ENCODE measurements at regions not wholly inside any gene's neighbourhood (a gene's known extent, or its start where the extent isn't known, plus 50 kb on each side); places are given as distances from the start of the nearest gene placed in this dataset.

DNA sequence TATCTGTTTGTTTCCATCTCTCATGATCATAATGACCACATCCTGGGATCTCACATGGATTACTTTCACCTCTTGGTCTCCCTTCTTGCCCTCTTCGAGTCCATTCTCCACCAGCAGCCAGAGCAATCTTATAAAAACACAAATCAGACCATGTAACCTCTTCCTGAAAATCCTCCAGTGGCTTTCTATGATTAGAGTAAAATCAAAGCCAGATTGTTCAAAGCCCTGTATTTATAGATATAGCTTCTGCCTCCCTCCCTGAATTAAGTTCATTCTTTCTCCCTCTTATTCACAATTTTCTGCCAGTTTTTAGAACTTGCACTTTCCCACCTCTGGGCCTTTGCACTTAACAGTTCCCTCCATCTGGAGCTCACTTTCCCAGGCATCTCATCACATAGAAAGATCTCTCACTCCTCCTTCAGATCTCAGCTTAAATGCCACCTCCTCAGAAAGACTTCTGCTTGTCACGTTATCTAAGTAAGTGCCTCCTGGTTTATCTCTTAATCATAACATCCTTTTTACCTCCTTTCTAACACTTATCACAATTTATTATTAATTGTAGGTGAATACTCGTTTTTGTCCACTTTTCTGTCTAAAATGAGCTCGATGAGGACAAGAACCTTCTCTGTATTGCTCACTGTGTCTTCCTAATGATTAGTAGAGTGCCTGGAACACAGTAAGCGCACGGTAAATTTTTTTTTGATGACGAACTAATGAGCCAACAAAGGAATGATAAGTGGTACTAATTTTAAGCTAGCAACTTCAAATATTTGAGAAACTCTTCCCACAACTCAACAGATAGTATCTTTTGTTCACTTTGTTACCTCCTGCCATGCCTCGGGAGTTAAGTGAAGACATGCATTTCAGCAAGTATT lies 80.5 kb downstream of the CYB561 start:
- Histone ChIP-seq H3K4me3 (ENCODE audit: low read length) (no peak overlapping the region), H3K4me1 (ENCODE audit: control insufficient read depth, insufficient read depth, low read length) (no peaks in the 10 kb centered on the region), H3K27me3 (ENCODE audit: control insufficient read depth, insufficient read depth, low read length) (no peaks in the 10 kb centered on the region), H3K9me3 (ENCODE audit: control insufficient read depth, insufficient read depth, low read length) (no peaks in the 10 kb centered on the region), H3K27ac (ENCODE audit: low read length) (no peak overlapping the region), H3K36me3 (ENCODE audit: control insufficient read depth, insufficient read depth, low read length) (no peaks in the 10 kb centered on the region)
- no CpG with 5 or more reads among the region's 8 CpGs for WGBS (ENCODE audit: insufficient coverage, insufficient read length)
- DNase-seq (ENCODE audit: low read depth, low spot score) = no peak

DNA sequence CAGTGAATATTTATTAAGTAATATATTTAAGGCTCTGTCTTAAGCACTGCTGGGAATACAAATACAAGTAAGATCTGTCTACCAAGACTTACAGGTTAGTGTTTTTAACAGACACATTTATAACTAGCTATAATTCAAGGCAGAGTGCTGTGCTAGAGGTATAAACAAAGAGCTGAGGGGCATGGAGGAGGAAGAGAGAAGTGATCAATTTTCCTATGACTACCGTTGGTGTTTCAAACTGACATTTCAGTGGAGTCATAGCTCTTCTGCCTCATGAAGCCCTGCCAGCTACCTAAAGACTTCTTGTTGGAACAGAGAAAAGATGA lies 79.9 kb downstream of the CYB561 start:
- WGBS (ENCODE audit: insufficient coverage, insufficient read length) = no CpG with 5 or more reads among the region's 1 CpG
- Histone ChIP-seq H3K4me3 (ENCODE audit: low read length) (no peak overlapping the region), H3K27me3 (ENCODE audit: control insufficient read depth, insufficient read depth, low read length) (no peaks in the 10 kb centered on the region)

DNA sequence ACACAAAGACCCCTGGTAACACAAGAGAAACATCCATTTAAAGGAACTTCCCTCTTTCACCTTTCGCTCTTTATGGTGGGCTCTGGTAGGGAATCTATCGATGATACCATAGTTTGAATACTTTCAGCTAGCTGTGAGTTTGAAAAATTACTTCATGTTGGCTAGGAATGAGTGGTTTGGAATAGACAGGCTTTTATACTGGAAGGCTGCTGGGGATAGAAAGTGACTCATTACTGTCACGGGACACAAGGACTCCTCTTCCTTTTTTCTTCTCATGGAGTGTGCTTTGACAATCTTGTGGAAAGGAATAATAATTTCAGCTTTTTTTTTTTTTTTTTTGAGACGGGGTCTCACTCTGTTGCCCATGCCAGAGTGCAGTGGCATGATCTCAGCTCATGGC lies 76.9 kb downstream of the CYB561 start:
- no peak for DNase-seq (ENCODE audit: low read depth, low spot score)
- no peak overlapping the region for H3K27ac ChIP-seq (ENCODE audit: low read length)
- no peaks in the 10 kb centered on the region for H3K36me3 ChIP-seq (ENCODE audit: control insufficient read depth, insufficient read depth, low read length)
- no CpG with 5 or more reads among the region's 4 CpGs for WGBS (ENCODE audit: insufficient coverage, insufficient read length)
- no peaks in the 10 kb centered on the region for H3K9me3 ChIP-seq (ENCODE audit: control insufficient read depth, insufficient read depth, low read length)
- H3K4me1 ChIP-seq (ENCODE audit: control insufficient read depth, insufficient read depth, low read length) = no peaks in the 10 kb centered on the region
- no peak overlapping the region for H3K4me3 ChIP-seq (ENCODE audit: low read length)
- H3K27me3 ChIP-seq (ENCODE audit: control insufficient read depth, insufficient read depth, low read length) = no peaks in the 10 kb centered on the region

More for the DNA sequence above, 79.9 kb downstream of the CYB561 start:
- Histone ChIP-seq H3K27ac (ENCODE audit: low read length) (no peak overlapping the region), H3K4me1 (ENCODE audit: control insufficient read depth, insufficient read depth, low read length) (no peaks in the 10 kb centered on the region), H3K9me3 (ENCODE audit: control insufficient read depth, insufficient read depth, low read length) (no peaks in the 10 kb centered on the region), H3K36me3 (ENCODE audit: control insufficient read depth, insufficient read depth, low read length) (no peaks in the 10 kb centered on the region)
- DNase-seq (ENCODE audit: low read depth, low spot score) = no peak

DNA sequence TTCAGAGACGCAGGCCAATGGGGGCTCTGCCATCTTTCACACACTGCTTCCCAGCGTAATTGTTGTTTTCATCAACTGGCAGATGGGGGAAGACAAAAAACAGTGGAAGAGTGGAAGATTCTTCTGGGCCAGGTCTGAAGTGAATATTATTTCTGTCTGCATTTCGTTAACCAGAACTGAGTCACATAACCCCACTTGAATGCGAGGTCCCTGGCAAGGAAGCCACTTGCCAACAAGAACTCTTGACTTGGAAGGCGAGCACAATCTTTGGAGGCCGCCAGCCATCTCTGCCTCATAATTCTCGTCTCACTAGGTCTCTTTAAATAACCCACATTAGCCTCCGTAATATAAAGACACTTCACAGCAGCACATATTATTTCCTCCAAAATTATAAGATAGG lies 75.4 kb downstream of the CYB561 start:
- no peaks in the 10 kb centered on the region for H3K27me3 ChIP-seq (ENCODE audit: control insufficient read depth, insufficient read depth, low read length)
- H3K27ac ChIP-seq (ENCODE audit: low read length) = no peak overlapping the region
- H3K9me3 ChIP-seq (ENCODE audit: control insufficient read depth, insufficient read depth, low read length) = no peaks in the 10 kb centered on the region
- no peaks in the 10 kb centered on the region for H3K36me3 ChIP-seq (ENCODE audit: control insufficient read depth, insufficient read depth, low read length)
- H3K4me1 ChIP-seq (ENCODE audit: control insufficient read depth, insufficient read depth, low read length) = no peaks in the 10 kb centered on the region
- DNase-seq (ENCODE audit: low read depth, low spot score) = no peak
- H3K4me3 ChIP-seq (ENCODE audit: low read length) = no peak overlapping the region
- WGBS (ENCODE audit: insufficient coverage, insufficient read length) = no CpG with 5 or more reads among the region's 8 CpGs

DNA sequence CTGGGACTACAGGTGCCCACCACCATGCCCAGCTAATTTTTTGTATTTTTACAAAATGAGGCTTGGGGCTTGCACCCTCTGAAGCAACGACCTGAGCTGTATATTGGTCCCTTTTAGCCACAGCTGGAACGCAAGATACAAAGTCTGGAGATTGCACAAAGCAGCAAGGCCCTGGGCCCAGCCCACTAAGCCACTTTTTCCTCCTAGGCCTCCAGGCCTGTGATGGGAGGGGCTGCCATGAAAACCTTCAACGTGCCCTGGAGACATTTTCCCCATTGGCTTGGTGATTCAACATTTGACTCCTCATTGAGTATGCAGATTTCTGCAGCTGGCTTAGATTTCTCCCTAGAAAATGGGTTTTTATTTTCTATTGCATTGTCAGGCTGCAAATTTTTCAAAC lies 69.2 kb downstream of the CYB561 start:
- no peaks in the 10 kb centered on the region for H3K9me3 ChIP-seq (ENCODE audit: control insufficient read depth, insufficient read depth, low read length)
- no peak overlapping the region for H3K4me3 ChIP-seq (ENCODE audit: low read length)
- no peaks in the 10 kb centered on the region for H3K4me1 ChIP-seq (ENCODE audit: control insufficient read depth, insufficient read depth, low read length)
- H3K27me3 ChIP-seq (ENCODE audit: control insufficient read depth, insufficient read depth, low read length) = no peaks in the 10 kb centered on the region
- DNase-seq (ENCODE audit: low read depth, low spot score) = no peak
- no peaks in the 10 kb centered on the region for H3K36me3 ChIP-seq (ENCODE audit: control insufficient read depth, insufficient read depth, low read length)
- no peak overlapping the region for H3K27ac ChIP-seq (ENCODE audit: low read length)
- no CpG with 5 or more reads among the region's 3 CpGs for WGBS (ENCODE audit: insufficient coverage, insufficient read length)

DNA sequence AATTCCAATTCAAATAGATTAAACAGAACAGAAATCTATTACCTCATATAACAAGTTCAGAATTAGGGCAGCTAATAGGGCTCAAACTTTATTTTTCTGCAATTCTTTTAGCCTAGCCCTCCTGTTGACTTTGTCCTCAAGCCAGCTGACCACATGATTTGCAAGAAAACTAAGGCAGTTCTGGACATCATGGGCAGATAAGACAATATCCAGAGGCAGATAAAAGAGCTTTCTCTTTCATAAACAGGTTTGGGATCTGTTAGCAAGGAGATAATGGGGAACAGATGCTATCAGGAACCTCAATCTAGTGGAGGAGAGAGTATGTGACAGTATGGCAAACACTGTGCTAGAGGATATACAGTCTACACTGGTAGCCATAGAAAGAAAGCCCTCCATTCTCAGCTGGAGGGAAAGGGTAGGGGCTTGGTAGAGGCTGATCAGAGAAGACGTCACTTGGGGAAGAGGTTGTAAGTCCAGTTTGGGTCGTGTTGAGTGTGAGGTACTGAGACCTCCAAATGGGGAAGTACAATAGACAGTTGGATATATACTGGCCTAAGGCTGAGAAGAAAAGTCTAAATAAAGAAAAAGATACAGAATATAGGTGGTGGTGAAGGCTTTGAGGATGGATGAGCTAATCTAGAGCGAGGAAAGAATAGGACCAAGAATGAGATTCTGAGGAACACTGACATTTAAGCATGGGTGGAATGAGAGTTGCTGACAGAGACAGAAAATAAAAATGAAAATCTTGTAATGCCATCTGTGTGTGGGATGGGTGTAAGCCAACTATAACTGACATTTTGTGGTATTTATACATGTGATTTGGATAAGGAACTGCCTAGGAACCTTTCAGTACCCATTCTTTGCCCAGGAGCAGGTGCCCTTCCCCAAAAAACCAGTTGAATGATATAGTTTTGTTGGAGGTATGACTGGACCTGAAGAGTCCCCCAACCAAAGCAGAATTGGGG lies 67.4 kb downstream of the CYB561 start:
- no peak for DNase-seq (ENCODE audit: low read depth, low spot score)
- no CpG with 5 or more reads among the region's 3 CpGs for WGBS (ENCODE audit: insufficient coverage, insufficient read length)
- no peak overlapping the region for H3K27ac ChIP-seq (ENCODE audit: low read length)
- no peak overlapping the region for H3K4me3 ChIP-seq (ENCODE audit: low read length)
- H3K9me3 ChIP-seq (ENCODE audit: control insufficient read depth, insufficient read depth, low read length) = no peaks in the 10 kb centered on the region
- no peaks in the 10 kb centered on the region for H3K27me3 ChIP-seq (ENCODE audit: control insufficient read depth, insufficient read depth, low read length)
- H3K4me1 ChIP-seq (ENCODE audit: control insufficient read depth, insufficient read depth, low read length) = no peaks in the 10 kb centered on the region
- no peaks in the 10 kb centered on the region for H3K36me3 ChIP-seq (ENCODE audit: control insufficient read depth, insufficient read depth, low read length)

DNA sequence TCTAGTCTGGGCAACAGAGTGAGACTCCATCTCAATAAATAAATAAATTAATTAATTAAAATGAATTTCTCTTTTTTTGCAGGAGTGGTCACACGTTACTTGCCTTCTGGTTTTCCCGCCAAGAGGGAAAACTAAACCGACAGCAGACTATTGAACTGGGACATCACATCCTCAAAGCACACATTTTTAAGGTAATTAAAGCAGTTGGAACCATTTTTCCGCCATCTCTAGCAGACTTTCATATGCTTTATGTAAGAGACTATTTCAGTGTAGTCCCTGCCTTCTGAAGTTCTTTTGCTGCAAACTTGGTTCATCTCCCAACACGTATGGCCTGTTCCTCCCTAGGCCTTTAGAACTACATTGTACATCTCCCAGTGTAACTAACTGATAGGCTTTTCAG lies 66.5 kb downstream of the CYB561 start:
- H3K4me3 ChIP-seq (ENCODE audit: low read length) = no peak overlapping the region
- H3K36me3 ChIP-seq (ENCODE audit: control insufficient read depth, insufficient read depth, low read length) = no peaks in the 10 kb centered on the region
- no peaks in the 10 kb centered on the region for H3K4me1 ChIP-seq (ENCODE audit: control insufficient read depth, insufficient read depth, low read length)
- H3K27me3 ChIP-seq (ENCODE audit: control insufficient read depth, insufficient read depth, low read length) = no peaks in the 10 kb centered on the region
- H3K27ac ChIP-seq (ENCODE audit: low read length) = no peak overlapping the region
- no peaks in the 10 kb centered on the region for H3K9me3 ChIP-seq (ENCODE audit: control insufficient read depth, insufficient read depth, low read length)
- WGBS (ENCODE audit: insufficient coverage, insufficient read length) = no CpG with 5 or more reads among the region's 5 CpGs
- DNase-seq (ENCODE audit: low read depth, low spot score) = no peak

DNA sequence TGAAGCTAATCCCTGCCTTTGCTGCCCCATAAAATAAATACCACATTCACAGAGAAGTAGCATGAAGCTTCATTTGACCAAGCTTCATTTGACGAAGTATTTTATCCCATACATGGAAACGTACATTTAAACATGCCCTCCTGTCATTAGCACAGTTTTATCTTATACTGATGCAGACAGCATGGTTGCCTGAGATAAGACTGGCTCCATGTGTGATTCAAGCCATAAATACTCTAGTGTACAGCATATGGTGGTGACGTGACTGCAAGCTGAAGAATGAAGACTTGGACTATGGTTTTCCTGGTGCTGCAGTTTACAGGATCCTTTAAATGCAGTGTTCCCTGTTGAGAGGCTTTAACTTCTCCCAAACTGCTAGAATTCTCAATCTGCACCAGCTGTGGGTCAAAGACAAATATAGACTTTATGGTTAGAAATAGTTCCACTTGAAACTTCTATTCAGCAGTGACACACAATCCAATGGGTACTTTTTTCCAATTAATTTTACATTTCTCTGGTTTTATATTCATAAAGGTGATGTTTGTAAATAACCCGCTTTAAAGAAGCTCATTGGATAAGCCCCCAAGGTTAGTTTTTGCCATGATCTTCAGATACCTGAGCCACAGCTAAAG lies 64.9 kb downstream of the CYB561 start:
- Histone ChIP-seq H3K9me3 (ENCODE audit: control insufficient read depth, insufficient read depth, low read length) (no peaks in the 10 kb centered on the region), H3K4me1 (ENCODE audit: control insufficient read depth, insufficient read depth, low read length) (no peaks in the 10 kb centered on the region), H3K4me3 (ENCODE audit: low read length) (no peak overlapping the region), H3K36me3 (ENCODE audit: control insufficient read depth, insufficient read depth, low read length) (no peaks in the 10 kb centered on the region), H3K27ac (ENCODE audit: low read length) (no peak overlapping the region), H3K27me3 (ENCODE audit: control insufficient read depth, insufficient read depth, low read length) (no peaks in the 10 kb centered on the region)
- WGBS (ENCODE audit: insufficient coverage, insufficient read length) = no CpG with 5 or more reads among the region's 4 CpGs
- no peak for DNase-seq (ENCODE audit: low read depth, low spot score)

DNA sequence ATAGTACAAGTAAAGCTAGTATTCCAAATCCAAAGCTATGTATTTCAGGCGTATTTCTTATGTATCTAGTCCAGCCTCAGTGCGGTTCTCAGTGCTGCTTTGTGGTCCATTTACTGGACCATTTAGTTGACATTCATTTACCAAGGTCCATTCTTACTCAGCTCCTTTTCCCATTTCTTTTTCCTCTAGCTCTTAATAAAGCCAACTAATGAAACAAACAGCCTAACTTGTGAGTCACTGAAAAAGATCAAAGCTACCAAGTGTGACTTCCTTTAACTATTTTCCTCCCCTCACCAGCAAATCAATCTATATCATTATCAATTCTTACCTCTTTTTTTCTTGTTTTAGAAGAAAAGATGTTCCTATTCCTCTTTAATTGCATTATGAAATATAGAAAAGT lies 64.0 kb downstream of the CYB561 start:
- H3K27me3 ChIP-seq (ENCODE audit: control insufficient read depth, insufficient read depth, low read length) = no peaks in the 10 kb centered on the region
- H3K36me3 ChIP-seq (ENCODE audit: control insufficient read depth, insufficient read depth, low read length) = no peaks in the 10 kb centered on the region
- no CpG with 5 or more reads among the region's 2 CpGs for WGBS (ENCODE audit: insufficient coverage, insufficient read length)
- H3K27ac ChIP-seq (ENCODE audit: low read length) = no peak overlapping the region
- no peak overlapping the region for H3K4me3 ChIP-seq (ENCODE audit: low read length)
- H3K9me3 ChIP-seq (ENCODE audit: control insufficient read depth, insufficient read depth, low read length) = no peaks in the 10 kb centered on the region
- DNase-seq (ENCODE audit: low read depth, low spot score) = no peak
- no peaks in the 10 kb centered on the region for H3K4me1 ChIP-seq (ENCODE audit: control insufficient read depth, insufficient read depth, low read length)
